ENCODE measurements at regions not wholly inside any gene's neighbourhood (a gene's known extent, or its start where the extent isn't known, plus 50 kb on each side); places are given as distances from the start of the nearest gene placed in this dataset.

- TF ChIP-seq POLR2A (IDR thresholded peaks at IDR 0.05; ENCODE audit: low read depth, low read length) (no peak), USF2 (IDR thresholded peaks at IDR 0.05; ENCODE audit: low read depth, low read length) (no peak), CTCF (conservative IDR thresholded peaks at IDR 0.05; ENCODE audit: low read depth, low read length) (no peak), FOS (IDR thresholded peaks at IDR 0.05; ENCODE audit: low read depth, low read length) (no peak), RAD21 (IDR thresholded peaks at IDR 0.05; ENCODE audit: low read length) (no peak), BHLHE40 (IDR thresholded peaks at IDR 0.05; ENCODE audit: low read depth, low read length) (no peak), MAZ (IDR thresholded peaks at IDR 0.05; ENCODE audit: borderline replicate concordance, low read depth, low read length) (no peak), SMC3 (IDR thresholded peaks at IDR 0.05; ENCODE audit: low read depth, low read length) (no peak), CHD1 (IDR thresholded peaks at IDR 0.05; ENCODE audit: low read depth, low read length) (no peak), RFX5 (IDR thresholded peaks at IDR 0.05; ENCODE audit: low read depth, low read length) (no peak), RCOR1 (IDR thresholded peaks at IDR 0.05; ENCODE audit: insufficient replicate concordance, low read length) (no peak), CEBPB (IDR thresholded peaks at IDR 0.05; ENCODE audit: low read depth, low read length) (no peak)
These were observed 502.9 kb upstream of the CELF2 start for GRCh38 chr10:10514797-10515196.

Measured in IMR-90 (cell line).